ENCODE measurements at regions not wholly inside any gene's neighbourhood (a gene's known extent, or its start where the extent isn't known, plus 50 kb on each side); places are given as distances from the start of the nearest gene placed in this dataset.

DNA sequence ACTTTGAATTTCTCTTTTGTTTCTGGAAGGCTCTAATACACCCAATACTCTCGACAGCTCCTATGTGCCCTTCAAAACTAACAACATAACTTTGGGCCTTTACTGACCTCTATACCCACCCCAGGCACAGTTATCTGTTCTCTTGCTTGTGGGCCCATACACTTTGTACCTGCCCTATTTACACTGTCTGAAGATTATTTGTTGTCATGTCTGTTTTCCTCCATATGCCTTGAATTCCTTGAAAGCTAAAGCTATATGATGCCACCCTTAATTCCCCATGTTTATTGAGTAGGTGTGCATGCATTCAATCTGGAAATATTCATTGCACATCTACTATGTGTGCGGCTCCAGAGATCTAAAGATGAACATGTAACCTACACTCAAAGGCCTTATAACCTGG, 267.6 kb downstream of the PLPP3 start:
- DNase-seq (ENCODE audit: low read depth) = no peak

DNA sequence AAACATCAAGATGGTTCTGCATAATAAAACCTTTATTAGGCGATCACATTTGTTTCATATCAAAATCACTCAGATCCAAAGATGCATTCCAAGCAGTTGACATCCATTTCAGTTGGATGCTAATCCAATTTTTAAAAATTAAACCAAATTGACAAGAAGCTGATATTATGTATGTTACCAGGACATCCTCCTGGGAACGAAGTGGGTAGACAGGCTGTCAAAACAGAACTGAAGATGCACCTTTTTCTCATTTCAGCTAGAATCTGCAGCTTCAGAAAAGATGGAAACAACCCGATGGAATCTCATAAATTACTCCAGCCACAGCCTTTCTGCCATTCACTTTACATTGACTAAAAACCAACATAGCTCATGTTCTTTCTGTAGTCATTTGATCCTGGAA, 268.4 kb downstream of the PLPP3 start:
- no peak for DNase-seq (ENCODE audit: low read depth)

DNA sequence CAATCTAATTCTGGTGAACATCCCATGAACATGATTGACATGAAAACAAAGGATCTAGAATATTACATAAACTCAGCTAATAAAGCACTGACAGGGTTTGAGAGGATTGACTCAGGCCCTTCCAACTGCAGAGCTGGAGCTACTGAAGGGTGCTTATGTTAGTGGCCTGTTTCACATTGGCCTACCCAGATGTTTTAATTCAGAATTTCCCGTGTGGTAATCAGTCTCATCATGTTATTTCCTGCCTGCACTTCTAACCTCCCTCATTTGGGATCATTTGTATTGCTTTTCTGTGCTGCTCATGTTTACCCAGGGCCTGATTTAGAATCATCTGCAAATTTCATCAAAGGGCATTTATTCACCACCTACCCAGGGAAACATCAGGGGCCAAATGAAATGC, 270.3 kb downstream of the PLPP3 start:
- DNase-seq (ENCODE audit: low read depth) = no peak

DNA sequence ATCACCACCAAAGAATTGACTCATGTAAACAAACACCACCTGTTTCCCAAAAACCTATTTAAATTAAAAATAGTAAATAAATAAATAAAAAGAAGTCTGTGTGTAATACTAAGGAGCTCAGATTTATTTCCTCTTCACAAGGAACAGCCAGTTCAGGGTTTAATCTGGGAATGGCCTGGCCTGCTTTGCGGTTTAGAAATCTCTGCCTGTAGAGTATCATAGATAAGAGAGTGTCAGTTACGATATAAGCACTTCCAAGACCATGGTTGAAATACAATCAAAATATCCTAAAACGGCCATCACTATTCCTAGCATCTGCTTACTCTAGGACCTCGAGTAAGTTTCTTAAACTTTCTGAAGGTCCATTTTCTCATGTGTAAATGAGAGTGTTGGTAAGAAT, 274.4 kb downstream of the PLPP3 start:
- no peak for DNase-seq (ENCODE audit: low read depth)

DNA sequence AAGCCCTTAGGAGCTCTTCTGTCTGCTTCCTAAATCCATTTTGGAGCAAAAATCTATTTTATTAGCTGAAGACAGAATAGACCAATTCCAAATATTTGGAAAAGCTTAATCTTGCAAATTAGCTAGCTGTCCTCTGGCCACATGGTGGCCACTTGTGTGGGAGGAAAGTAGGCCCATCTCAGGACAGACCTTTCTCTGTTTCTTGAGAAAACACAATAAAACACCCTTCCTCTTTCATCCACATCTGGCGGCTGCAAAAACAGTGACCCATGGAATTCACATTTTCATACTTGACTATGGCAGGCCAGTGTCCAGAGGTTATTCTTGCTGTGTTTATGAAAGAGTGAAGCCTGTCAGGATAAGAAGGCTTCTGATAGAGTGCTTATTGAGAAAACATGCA, 275.6 kb downstream of the PLPP3 start:
- DNase-seq (ENCODE audit: low read depth) = no peak

- DNase-seq (ENCODE audit: low read depth) = peak; percentile 72
Observed at GRCh38 chr1:56302878-56303277, 276.5 kb downstream of the PLPP3 start.

GRCh38 chr1:56301791-56302190, 277.6 kb downstream of the PLPP3 start:
- peak; percentile 96 for DNase-seq (ENCODE audit: low read depth)

- no peak for DNase-seq (ENCODE audit: low read depth)
Observed at GRCh38 chr1:56300836-56301235, 278.5 kb downstream of the PLPP3 start.

DNA sequence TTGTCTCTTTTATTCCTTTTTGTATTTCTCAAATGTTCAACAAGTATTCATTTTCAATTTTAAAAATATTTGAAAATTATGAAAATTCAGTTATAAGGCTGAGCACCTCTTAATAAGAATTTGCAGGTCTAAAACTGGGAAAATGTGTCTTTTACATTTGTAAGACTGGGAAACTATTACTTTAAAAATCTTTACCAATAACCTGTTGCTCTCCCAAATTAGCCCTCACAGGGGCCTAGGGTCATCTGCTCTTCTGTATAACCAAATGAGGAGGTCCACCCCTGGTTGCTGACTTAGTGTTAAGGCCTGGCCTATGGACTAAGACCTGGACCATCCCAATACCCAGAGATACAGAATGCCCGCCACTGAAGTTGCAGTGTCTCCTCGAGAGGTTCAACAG, 280.5 kb downstream of the PLPP3 start:
- no peak for DNase-seq (ENCODE audit: low read depth)

GRCh38 chr1:56297904-56298303, 281.5 kb downstream of the PLPP3 start:
- peak; percentile 59 for DNase-seq (ENCODE audit: low read depth)

DNA sequence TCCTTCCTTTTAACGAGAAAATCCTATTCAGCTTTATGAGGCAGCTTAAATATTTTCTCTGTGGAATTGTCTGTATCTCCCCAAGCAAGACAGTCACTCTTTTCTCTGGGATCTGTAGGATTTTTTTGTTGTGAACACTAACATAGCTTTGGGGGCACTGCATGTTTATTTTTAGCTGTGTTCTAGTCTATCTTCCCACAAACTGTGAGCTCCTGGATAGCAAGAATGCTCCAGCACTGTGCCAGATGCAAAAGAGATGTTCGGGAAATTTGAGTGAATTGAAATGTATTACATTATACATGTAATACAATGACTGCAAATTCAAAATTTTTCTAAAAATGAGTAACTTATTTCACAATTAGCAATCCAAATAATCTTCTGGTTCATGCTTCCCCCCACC, 282.2 kb downstream of the PLPP3 start:
- DNase-seq (ENCODE audit: low read depth) = peak; percentile 55

- no peak for DNase-seq (ENCODE audit: low read depth)
Observed at GRCh38 chr1:56295949-56296929, 283.1 kb downstream of the PLPP3 start.

GRCh38 chr1:56291374-56291919, 287.9 kb downstream of the PLPP3 start:
- DNase-seq (ENCODE audit: low read depth) = no peak

DNA sequence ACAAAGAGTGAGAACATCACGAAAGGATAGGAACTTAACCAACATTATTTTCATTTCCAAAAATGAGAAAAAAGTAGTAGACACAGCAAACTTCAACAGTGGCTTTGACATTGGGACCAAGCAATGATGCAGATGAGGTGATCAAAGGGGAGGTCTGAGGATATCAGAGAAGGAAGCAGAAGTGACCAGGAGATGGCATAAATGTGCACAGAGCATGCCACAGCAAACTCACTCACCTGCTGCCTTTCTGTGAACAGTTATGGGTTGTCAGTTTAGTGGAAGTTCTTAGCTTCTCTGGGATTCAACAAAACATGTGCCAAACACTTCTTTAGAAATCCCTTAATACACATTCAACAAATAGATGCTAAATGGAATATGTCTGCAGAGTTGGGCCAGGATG, 290.1 kb downstream of the PLPP3 start:
- no peak for DNase-seq (ENCODE audit: low read depth)

DNA sequence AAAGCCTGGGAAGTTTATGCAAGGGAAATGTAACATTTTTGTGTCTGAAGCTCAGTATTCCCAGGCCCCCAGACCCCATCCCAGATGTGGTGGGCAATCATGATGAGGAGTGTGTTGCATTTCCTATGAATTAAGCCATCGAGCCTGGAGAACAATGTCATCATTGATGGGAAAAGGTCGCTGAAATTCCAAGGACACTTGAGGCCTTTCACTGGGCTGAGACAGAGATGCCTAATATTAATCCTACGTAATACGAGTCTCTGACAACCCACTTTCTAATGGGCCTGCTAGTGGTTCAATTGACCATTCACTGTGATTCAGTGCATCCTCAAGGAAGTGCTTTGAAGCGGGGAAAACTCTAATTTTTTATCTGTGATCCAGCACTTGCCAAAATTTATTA, 291.6 kb downstream of the PLPP3 start:
- DNase-seq (ENCODE audit: low read depth) = no peak

DNA sequence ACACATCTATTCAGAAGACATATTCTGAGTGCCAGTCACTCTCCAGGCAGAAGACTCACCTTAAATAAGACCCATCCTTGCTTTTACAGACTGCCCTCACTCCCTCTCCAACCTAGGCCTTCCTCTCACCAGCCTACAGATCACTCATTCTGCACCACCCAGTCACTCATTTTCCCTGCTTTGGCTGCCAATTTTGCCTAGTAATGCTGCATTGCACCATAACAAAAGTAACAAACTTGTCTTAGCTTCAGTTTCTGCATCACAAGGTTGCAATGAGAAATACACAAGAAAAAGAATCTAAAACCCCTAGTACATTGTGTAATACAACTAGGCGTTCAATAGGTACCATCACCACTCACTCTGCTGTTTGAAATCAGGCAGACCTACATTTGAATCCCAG, 292.4 kb downstream of the PLPP3 start:
- no peak for DNase-seq (ENCODE audit: low read depth)

DNA sequence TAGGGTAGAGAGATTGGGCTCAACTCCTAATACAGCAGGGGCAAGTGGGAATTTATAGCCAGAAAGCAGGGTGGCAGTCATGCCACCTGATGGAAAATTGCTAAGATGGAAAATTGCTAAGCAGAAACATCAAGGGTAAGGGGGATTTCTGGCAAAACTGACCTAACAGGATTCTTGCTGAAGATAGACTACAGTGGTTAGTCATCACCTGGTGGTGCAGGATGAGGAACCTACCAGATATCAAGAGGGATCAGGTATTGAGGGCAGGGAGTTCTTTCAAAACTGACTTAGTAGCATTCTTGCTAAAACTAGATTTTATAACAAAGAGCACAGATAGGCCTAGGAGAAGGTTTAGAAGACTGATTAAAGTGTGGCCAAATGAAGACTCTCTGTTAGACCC, 292.9 kb downstream of the PLPP3 start:
- no peak for DNase-seq (ENCODE audit: low read depth)

GRCh38 chr1:56285554-56286402, 293.6 kb downstream of the PLPP3 start:
- DNase-seq (ENCODE audit: low read depth) = peak; percentile 69

DNA sequence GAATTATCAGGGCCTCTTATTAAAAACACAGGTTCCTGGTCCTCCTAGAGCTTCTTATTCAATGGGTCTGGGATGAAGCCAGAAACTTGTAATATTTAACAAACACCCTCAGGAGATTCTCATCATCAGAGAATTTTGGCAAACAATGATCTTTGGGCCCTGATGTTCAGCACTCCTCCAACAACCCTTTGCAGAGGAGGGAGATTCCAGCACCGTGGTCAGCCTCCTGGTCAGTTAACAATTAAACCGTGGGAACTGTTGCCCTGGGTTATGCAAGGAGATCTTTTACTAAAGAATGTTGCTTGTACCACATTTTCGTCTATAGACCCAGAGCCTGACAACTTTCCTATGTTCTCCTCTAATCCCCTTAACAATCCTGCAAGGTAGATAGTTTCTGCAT, 294.4 kb downstream of the PLPP3 start:
- DNase-seq (ENCODE audit: low read depth) = peak; percentile 86

- DNase-seq (ENCODE audit: low read depth) = no peak
Observed at GRCh38 chr1:56278061-56278460, 301.3 kb downstream of the PLPP3 start.

- DNase-seq (ENCODE audit: low read depth) = no peak
Observed at GRCh38 chr1:56268519-56269140, 310.7 kb downstream of the PLPP3 start.

GRCh38 chr1:56267611-56268010, 311.8 kb downstream of the PLPP3 start:
- DNase-seq (ENCODE audit: low read depth) = no peak

Measured in EH (cell line).